Cardiac fibroblast (primary cell): ENCODE measurements at regions not wholly inside any gene's neighbourhood (a gene's known extent, or its start where the extent isn't known, plus 50 kb on each side); places are given as distances from the start of the nearest gene placed in this dataset.
"Not testable (repeated sequence)": the region's sequence is repeated elsewhere in the genome, so short reads cannot be mapped to it uniquely, and the experiment has no call there.

ENCODE experiments used
- DNase-seq, 2 donors: peaks; one replicate each; pipeline versions ENCODE4 v3.0.0 to v3.0.0-alpha.2; 2010; ENCODE audit warnings: low read depth in 2 of 2
- H3K4me3 ChIP-seq, 2 donors: replicated peaks in 1 of 2; 1 replicate in 1 of 2; 2 replicates in 1 of 2; pipeline ENCODE4 v1.5.1; 2011; ENCODE audit warnings: low read depth in 2 of 2, low read length in 2 of 2, mild to moderate bottlenecking in 2 of 2, moderate library complexity in 1 of 2
- CTCF ChIP-seq: IDR thresholded peaks from one replicate; pipeline ENCODE4 v1.5.1; 2011; ENCODE audit warnings: low read depth, mild to moderate bottlenecking, low read length, inconsistent platforms

DNA sequence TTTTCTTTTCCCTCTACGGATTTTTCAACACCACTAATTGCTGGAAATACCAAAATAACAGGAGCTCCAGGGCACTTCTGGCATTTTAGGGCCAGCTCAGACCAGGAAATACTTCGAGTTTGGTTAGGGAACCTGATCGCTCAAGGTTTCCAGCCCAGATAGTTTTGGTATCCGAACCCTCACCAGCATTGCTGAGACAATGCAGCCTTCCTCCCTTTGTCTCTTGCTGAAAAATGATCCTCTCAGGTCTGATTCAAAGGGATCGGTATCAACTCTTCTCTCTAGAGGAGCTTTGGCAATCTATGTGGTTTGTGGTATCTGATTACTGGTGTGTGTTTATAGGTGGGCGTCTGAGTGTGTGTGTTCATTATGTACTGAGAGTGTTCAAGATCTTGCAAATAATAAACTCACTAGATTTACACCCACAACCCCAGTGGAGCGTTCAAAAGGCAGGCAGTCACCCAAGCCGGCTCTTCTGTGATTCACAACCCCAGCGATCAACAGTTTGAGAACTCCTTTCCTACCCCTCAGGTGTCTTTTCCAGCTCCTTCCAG, 122.8 kb upstream of the EGFLAM start:
- DNase-seq: no peak
- no peak overlapping the region for H3K4me3 ChIP-seq
- TF ChIP-seq CTCF: no peak

DNA sequence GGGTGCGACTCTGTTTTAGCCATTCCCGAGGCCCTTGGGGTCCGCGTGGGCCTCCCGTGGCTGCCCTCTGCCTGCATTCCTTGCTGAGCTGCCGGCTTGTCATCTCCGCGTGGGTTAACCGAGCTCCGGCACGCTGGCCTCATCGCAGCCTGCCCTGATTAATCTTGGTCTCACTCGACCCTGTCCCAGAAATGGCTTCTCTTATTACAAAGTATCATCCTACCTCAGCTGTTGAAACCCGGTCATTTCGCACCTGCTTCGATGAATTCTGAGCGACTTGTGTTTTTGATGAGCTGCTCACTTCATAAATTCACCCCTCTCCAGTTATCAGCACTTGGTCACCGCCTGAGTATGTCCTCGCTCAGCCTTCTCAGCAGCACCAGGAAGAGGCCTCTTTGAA, 123.5 kb upstream of the EGFLAM start:
- no peak overlapping the region for H3K4me3 ChIP-seq
- no peak for DNase-seq
- no peak for TF ChIP-seq CTCF

GRCh38 chr5:38134294-38134693, 124.1 kb upstream of the EGFLAM start:
- not testable (repeated sequence) for DNase-seq, H3K4me3 ChIP-seq

DNA sequence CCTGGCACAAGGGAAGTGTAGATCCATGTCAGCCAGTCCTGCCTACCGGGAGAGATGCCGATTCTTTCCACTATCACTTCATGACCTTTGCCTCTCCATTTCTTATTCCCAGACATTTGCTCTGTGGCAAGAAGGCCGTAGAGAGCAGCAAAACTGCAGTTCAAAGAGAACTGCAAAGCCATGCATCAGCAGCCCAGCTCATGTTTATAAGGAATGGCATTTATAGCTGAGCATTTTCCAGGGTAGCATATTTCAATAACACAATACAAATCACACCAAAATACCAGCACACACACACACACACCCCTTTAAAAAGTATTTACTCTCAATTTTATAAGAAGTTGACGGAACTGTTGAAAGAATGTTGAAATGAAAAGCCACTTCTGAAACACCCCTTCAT, 126.7 kb upstream of the EGFLAM start:
- DNase-seq: no peak
- no peak overlapping the region for H3K4me3 ChIP-seq

GRCh38 chr5:38124321-38124720, 134.0 kb upstream of the EGFLAM start:
- no peak overlapping the region for H3K4me3 ChIP-seq
- DNase-seq: no peak

More for the DNA sequence above, 126.7 kb upstream of the EGFLAM start:
- TF ChIP-seq CTCF: no peak

DNA sequence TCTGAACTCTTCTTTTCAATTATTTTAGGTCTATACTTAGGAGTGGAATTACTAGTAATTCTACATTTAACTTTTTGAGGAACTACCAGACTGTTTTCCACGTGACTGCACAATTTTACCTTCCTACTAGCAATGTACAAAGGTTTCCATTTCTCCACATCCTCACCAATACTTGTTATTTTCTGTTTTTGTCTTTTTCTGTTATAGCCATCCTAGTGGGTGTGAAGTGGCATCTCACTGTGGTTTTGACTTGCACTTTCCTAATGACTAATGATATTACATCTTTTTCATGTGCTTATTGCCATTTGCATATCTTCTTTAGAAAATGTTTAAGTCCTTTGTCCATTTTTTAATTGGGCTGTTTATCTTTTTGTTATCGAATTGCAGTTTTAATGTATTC, 136.9 kb upstream of the EGFLAM start:
- H3K4me3 ChIP-seq: no peak overlapping the region
- no peak for DNase-seq
- no peak for TF ChIP-seq CTCF

More at GRCh38 chr5:38124321-38124720, 134.0 kb upstream of the EGFLAM start:
- TF ChIP-seq CTCF: no peak

- TF ChIP-seq CTCF: no peak
- H3K4me3 ChIP-seq: no peak overlapping the region
- no peak for DNase-seq
These were observed 138.5 kb upstream of the EGFLAM start for GRCh38 chr5:38119836-38120235.
